ENCODE measurements at regions not wholly inside any gene's neighbourhood (a gene's known extent, or its start where the extent isn't known, plus 50 kb on each side); places are given as distances from the start of the nearest gene placed in this dataset.

GRCh38 chr4:146121757-146122156 is 53.8 kb upstream of the LSM6 start:
- TF ChIP-seq ZNF512 (CRISPR knock-in tag; IDR thresholded peaks at IDR 0.05; ENCODE audit: borderline replicate concordance) (no peak), ATF3 (CRISPR knock-in tag; conservative IDR thresholded peaks at IDR 0.05) (no peak), ELF4 (CRISPR knock-in tag; IDR thresholded peaks at IDR 0.05; ENCODE audit: low read depth) (no peak), NFE2L1 (CRISPR knock-in tag; IDR thresholded peaks at IDR 0.05) (no peak), FOXP1 (CRISPR knock-in tag; IDR thresholded peaks at IDR 0.05; ENCODE audit: borderline replicate concordance) (no peak), CTCF (IDR thresholded peaks at IDR 0.05) (no peak), ZNF232 (CRISPR knock-in tag; IDR thresholded peaks at IDR 0.05) (no peak), ATF6 (CRISPR knock-in tag; IDR thresholded peaks at IDR 0.05) (no peak), ZNF138 (CRISPR knock-in tag; conservative IDR thresholded peaks at IDR 0.05) (no peak)

Measured in WTC11 (cell line).